Esophagus (tissue), 2 donors: ENCODE measurements at regions not wholly inside any gene's neighbourhood (a gene's known extent, or its start where the extent isn't known, plus 50 kb on each side); places are given as distances from the start of the nearest gene placed in this dataset.

Source experiments
- H3K27ac ChIP-seq, 2 donors: one replicate each; pipeline ENCODE4 v1.5.1; 2013; ENCODE audit warnings: low read depth in 2 of 2, mild to moderate bottlenecking in 2 of 2, inconsistent platforms in 1 of 2, low read length in 1 of 2, moderate library complexity in 1 of 2
- H3K27me3 ChIP-seq, 2 donors: one replicate each; pipeline ENCODE4 v1.6.1; 2013; ENCODE audit warnings: low read length in 2 of 2, control low read depth in 1 of 2, mild to moderate bottlenecking in 1 of 2; ENCODE audit not compliant: insufficient read depth in 2 of 2, control insufficient read depth in 1 of 2
- H3K36me3 ChIP-seq, 2 donors: one replicate each; pipeline ENCODE4 v1.6.1; 2013; ENCODE audit warnings: low read length in 1 of 2; ENCODE audit not compliant: control insufficient read depth in 2 of 2, insufficient read depth in 2 of 2
- H3K4me1 ChIP-seq, 2 donors: one replicate each; pipeline ENCODE4 v1.6.1; 2013; ENCODE audit warnings: low read length in 1 of 2; ENCODE audit not compliant: control insufficient read depth in 2 of 2, insufficient read depth in 2 of 2
- H3K4me3 ChIP-seq, 2 donors: one replicate each; pipeline ENCODE4 v1.5.1; 2013; ENCODE audit warnings: low read length in 2 of 2, mild to moderate bottlenecking in 2 of 2, low read depth in 1 of 2, moderate library complexity in 1 of 2
- H3K9me3 ChIP-seq, 2 donors: one replicate each; pipeline ENCODE4 v1.6.1; 2013; ENCODE audit warnings: mild to moderate bottlenecking in 2 of 2, low read depth in 1 of 2, low read length in 1 of 2, moderate library complexity in 1 of 2; ENCODE audit not compliant: control insufficient read depth in 2 of 2, insufficient read depth in 1 of 2
- WGBS, 2 donors: extraction: QIAGEN DNeasy Blood & Tissue Kit; methylation state at CpG; one replicate each; pipeline ENCODE4 v1.1.7; 2013; 5-methylcytosine and 5-hydroxymethylcytosine counted together
- donor health status: healthy with polysubstance abuse.
- donor health status: Bipolar disorder and iron deficiency.

DNA sequence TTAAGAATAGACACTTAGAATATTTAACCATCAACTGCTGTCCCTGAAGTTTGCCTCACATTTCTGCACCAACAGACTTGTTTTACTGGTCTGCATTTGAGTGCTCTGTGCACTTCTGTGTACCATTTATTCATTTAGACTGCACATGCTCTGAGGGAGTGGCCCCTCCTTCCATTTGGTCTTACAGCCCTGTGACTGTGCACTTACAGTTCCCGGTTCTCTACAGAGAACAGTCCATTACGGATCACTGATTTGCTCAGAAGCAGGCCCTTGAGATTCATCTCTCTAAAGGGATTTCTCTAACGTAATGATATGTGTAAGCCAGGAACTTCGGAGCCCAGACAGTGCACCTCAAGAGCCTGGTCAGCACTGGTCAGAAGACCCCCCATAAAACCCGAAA lies 247.3 kb upstream of the BLID start:
- WGBS, 2 donors = 83 to 84% methylated on average over 5 of the region's 5 CpGs
- Histone ChIP-seq H3K4me1 (no peaks in the 10 kb centered on the region), H3K27me3 (no peaks in the 10 kb centered on the region), H3K9me3 (no peaks in the 10 kb centered on the region), H3K4me3 (no peak overlapping the region), H3K36me3 (no peaks in the 10 kb centered on the region), H3K27ac (no peak overlapping the region)

DNA sequence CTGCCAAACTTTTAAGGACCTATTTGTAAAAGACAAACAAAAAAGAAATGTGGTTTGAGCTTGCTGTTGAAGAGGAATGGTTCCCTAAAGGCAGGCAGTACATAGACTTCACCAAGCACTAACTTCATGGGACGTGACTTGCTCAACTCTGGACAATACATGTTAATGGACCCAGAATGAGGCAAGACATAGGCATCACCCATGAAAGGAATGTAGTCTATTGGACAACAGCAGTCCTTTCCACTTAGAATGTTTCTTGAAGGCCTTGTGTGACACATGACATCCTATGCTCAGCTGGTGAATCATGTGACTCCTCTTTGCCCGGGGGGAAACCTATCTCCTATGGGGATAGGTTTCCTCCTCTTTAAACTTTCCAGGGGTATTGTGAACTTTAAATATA lies 246.4 kb upstream of the BLID start:
- Histone ChIP-seq H3K4me3 (no peak overlapping the region), H3K9me3 (no peaks in the 10 kb centered on the region), H3K4me1 (no peaks in the 10 kb centered on the region), H3K27me3 (no peaks in the 10 kb centered on the region), H3K36me3 (no peaks in the 10 kb centered on the region), H3K27ac (no peak overlapping the region)
- WGBS, 2 donors = 87 to 90% methylated on average over 2 of the region's 2 CpGs

DNA sequence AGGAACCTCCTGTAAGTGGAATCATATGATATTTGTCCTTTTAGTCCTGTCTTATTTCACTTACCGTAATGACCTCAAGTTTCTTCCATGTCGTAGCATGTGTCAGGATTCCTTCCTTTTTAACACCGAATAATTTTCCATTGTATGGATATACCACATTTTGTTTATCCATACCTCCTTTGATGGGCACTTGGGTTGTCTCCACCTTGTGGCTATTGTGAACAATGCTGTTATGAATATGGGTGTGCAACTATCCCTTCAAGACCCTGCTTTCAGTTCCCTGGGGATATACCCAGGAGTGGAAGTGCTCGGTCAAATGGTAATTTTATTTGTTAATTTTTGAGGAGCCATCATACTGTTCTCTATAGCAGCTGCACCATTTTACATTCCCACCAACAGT lies 244.9 kb upstream of the BLID start:
- no peak overlapping the region for H3K27ac ChIP-seq
- no peaks in the 10 kb centered on the region for H3K27me3 ChIP-seq
- no peaks in the 10 kb centered on the region for H3K9me3 ChIP-seq
- H3K4me3 ChIP-seq = no peak overlapping the region
- H3K4me1 ChIP-seq = no peaks in the 10 kb centered on the region
- 95 to 99% methylated on average over 4 of the region's 4 CpGs for WGBS, 2 donors
- H3K36me3 ChIP-seq = no peaks in the 10 kb centered on the region

DNA sequence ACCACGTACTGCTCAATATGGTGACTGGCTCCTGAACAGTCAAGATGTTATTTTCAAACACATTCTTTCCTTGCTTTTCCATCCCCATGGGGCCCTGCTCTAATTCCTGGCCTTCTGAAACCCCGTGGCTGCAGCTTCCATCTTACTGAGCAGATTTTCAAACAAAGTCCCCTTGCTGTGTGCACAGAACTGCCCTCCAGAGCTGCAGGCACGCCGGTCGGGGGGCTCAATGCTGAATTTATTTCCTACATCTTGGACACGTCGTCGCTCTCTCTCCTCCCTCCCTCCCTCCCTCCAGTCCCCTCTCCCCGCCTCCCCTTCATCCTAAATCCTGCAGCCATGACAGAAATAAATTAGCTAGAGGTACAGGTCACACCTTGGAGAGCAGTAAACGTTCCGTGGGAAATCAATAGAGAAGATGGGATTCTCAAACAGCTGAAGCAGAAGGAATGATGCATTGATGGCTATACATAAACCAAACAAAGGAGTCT lies 243.1 kb upstream of the BLID start:
- Histone ChIP-seq H3K9me3 (no peaks in the 10 kb centered on the region), H3K4me3 (no peak overlapping the region), H3K4me1 (no peaks in the 10 kb centered on the region), H3K27me3 (no peaks in the 10 kb centered on the region), H3K27ac (no peak overlapping the region), H3K36me3 (no peaks in the 10 kb centered on the region)
- WGBS, 2 donors = 56 to 63% methylated on average over 11 of the region's 11 CpGs

DNA sequence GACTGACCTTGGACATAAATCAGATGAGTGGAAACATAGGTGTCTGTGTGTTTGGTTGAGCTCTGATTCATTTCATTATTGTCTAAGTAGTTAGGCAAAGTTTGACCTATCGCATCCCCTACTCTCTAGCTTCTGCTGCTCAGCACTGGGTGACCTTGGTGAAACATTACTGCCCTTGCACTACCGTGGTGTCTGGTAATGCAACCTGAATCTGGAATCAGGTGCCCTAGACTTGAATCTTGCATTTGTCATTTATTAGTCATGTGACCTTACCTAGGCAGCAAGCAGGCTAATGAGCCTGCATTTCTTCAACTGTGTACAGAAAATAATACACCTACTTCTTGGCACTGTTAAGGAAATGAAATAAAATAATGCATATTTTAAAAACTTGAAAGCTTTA lies 242.3 kb upstream of the BLID start:
- no peaks in the 10 kb centered on the region for H3K4me1 ChIP-seq
- H3K4me3 ChIP-seq = no peak overlapping the region
- WGBS, 2 donors = 74 to 77% methylated on average over 2 of the region's 2 CpGs
- H3K9me3 ChIP-seq = no peaks in the 10 kb centered on the region
- H3K27ac ChIP-seq = no peak overlapping the region
- no peaks in the 10 kb centered on the region for H3K27me3 ChIP-seq
- no peaks in the 10 kb centered on the region for H3K36me3 ChIP-seq

DNA sequence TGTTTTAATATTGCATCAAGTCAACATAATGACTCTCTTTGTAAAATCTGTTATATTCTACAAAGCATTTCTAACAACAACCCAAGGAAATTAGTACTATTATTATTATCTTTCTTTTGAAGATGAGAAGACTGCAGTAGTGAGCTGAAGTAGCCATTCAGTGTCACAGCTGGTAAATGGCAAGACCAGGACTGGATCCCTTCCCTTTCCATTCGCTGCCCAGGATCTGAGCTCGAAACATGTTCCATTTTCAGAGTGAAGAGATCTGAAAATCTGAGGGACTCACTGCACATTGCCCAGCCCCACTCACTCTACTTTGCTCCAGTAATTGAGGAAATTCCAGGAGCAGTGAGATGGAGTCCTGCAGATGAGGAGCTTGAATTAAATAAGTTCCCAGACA lies 240.0 kb upstream of the BLID start:
- Histone ChIP-seq H3K4me1 (no peaks in the 10 kb centered on the region), H3K36me3 (no peaks in the 10 kb centered on the region), H3K27ac (no peak overlapping the region), H3K9me3 (no peaks in the 10 kb centered on the region), H3K4me3 (no peak overlapping the region), H3K27me3 (no peaks in the 10 kb centered on the region)
- WGBS, 2 donors = 75 to 90% methylated on average over 2 of the region's 2 CpGs

DNA sequence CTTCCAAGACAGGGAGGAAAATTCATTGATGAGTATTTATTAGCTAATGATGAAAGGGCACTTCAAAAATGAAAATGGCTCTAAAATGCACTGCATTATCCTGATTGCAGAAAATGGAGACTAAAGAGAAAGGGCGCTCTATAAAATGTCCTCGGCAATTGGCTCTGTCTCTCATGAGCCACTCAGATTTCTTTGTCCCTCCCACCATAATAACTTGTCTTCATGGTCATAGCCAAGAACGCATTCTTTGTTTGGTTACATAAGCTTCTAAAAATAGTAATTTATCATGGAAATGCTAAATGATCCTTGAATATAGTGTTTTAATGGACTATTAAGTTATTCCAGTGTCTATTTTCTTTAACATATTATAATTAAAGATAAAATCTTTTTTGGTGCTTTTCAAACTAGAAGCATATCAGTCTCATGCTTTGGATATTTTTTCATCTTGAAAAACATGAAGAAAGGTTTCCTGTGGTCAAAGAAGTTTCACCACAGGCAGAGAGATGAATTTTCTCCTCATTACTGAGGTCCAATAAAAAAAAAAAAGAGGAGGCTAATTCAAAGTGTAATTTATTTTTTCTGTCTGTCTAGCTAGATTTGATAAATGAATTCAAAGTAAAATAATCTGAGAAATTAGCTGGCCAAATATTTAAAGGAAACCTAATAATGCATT lies 238.1 kb upstream of the BLID start:
- Histone ChIP-seq H3K4me1 (no peaks in the 10 kb centered on the region), H3K4me3 (no peak overlapping the region), H3K27ac (no peak overlapping the region), H3K9me3 (no peaks in the 10 kb centered on the region), H3K36me3 (no peaks in the 10 kb centered on the region), H3K27me3 (no peaks in the 10 kb centered on the region)
- WGBS, 2 donors = 63 to 66% methylated on average over 3 of the region's 3 CpGs

DNA sequence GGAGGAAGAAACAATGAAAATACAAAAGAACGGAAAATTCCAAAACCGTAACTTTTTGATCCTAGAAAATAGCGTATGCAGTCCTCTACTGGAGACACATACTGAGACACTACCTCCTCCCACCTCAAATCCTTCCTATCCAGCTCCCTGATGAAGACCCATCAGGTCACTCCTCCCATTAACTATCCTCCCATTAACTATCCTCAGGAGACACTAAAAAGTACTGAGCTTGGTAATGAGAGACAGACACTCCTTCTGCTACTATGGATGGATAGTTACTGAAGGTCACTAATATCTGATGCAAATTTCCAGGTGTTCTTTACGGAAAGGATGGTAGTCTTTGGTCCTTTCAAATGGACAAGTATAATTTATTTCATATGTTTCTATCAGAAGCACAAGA lies 237.5 kb upstream of the BLID start:
- H3K4me1 ChIP-seq = no peaks in the 10 kb centered on the region
- H3K36me3 ChIP-seq = no peaks in the 10 kb centered on the region
- H3K9me3 ChIP-seq = no peaks in the 10 kb centered on the region
- H3K27ac ChIP-seq = no peak overlapping the region
- WGBS, 2 donors = 94 to 97% methylated on average over 4 of the region's 4 CpGs
- H3K4me3 ChIP-seq = no peak overlapping the region
- H3K27me3 ChIP-seq = no peaks in the 10 kb centered on the region

DNA sequence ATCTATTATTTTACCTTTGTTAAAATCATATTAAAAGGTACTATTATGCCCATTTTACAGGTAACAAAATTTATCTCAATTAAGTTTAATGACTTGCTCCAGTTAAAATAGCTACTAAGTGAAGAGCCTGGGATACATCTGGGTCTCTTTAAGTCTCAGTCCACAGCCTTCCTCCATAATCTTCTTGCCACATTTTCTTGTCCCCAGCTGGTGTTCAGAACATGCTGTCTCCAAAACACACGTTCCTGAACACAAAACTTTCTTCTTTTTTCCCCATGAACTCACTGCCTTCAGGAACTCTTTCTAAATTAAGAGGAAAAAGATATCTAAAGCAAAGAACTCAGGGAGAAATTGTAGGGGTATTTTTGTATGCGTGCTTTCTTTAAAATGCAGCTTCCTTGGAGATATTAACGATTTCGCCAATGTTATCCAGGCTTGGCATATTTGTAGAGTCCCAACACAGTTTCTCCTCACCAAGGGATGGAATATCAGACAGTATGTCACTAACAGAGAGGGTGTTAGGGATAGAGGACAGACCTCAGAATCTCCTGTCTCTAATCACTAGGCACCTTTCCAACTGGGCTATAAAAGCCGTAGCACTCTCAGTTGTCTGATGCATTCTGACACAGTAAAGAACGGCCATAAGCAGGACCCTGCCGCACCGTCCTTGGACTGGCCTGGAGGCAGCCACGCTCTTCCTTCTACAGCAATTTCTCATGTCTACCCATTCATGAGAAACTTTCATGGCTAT lies 232.8 kb upstream of the BLID start:
- H3K4me1 ChIP-seq = no peaks in the 10 kb centered on the region
- no peaks in the 10 kb centered on the region for H3K9me3 ChIP-seq
- no peak overlapping the region for H3K27ac ChIP-seq
- 82 to 85% methylated on average over 9 of the region's 9 CpGs for WGBS, 2 donors
- no peak overlapping the region for H3K4me3 ChIP-seq
- no peaks in the 10 kb centered on the region for H3K27me3 ChIP-seq
- H3K36me3 ChIP-seq = no peaks in the 10 kb centered on the region

DNA sequence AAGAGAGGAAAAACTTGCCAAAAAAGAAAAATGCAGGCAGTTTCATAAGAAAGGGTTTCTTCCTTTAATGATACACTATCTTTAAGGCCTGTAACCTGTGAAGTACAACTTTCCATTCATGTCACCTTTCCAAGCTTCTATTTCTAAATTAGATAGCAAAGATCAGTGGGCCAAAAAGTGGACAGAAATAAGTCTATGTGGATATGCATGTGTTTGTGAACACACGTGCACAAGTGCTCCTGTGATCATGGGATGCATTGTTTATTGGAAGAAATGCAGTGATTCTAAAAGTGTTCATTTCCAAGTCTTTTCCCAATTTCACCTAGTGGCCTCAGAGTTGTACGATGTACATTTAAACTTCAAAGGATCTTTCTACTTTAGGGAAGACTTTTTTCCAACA lies 230.0 kb upstream of the BLID start:
- Histone ChIP-seq H3K27me3 (no peaks in the 10 kb centered on the region), H3K9me3 (no peaks in the 10 kb centered on the region), H3K36me3 (no peaks in the 10 kb centered on the region), H3K4me3 (no peak overlapping the region), H3K27ac (no peak overlapping the region), H3K4me1 (no peaks in the 10 kb centered on the region)
- WGBS, 2 donors = 83 to 86% methylated on average over 2 of the region's 2 CpGs
